Muscle layer of colon (tissue), 2 donors: ENCODE measurements at regions not wholly inside any gene's neighbourhood (a gene's known extent, or its start where the extent isn't known, plus 50 kb on each side); places are given as distances from the start of the nearest gene placed in this dataset.
A peak's percentile ranks its signal among the peaks of the same experiment; 100 is the strongest.

Source experiments
- H3K27ac ChIP-seq: one replicate; pipeline ENCODE4 v1.7.0; 2013; ENCODE audit warnings: low read depth, mild to moderate bottlenecking, low read length, moderate library complexity
- H3K27me3 ChIP-seq, 2 donors: one replicate each; pipeline ENCODE4 v1.7.0; 2013; ENCODE audit warnings: low read length in 2 of 2, mild to moderate bottlenecking in 2 of 2; ENCODE audit not compliant: insufficient read depth in 2 of 2, control insufficient read depth in 1 of 2
- H3K36me3 ChIP-seq: one replicate; pipeline ENCODE4 v1.7.0; 2013; ENCODE audit warnings: mild to moderate bottlenecking, low read length; ENCODE audit not compliant: insufficient read depth
- H3K4me1 ChIP-seq: one replicate; pipeline ENCODE4 v1.7.0; 2013; ENCODE audit warnings: mild to moderate bottlenecking, low read length; ENCODE audit not compliant: insufficient read depth
- H3K4me3 ChIP-seq, 2 donors: one replicate each; pipeline ENCODE4 v1.7.0; 2013; ENCODE audit warnings: low read length in 2 of 2, low read depth in 1 of 2, mild to moderate bottlenecking in 1 of 2, moderate library complexity in 1 of 2
- H3K9ac ChIP-seq: one replicate; pipeline ENCODE4 v1.7.0; 2013; ENCODE audit warnings: low read length
- H3K9me3 ChIP-seq: one replicate; pipeline ENCODE4 v1.7.0; 2013; ENCODE audit warnings: mild to moderate bottlenecking, low read length
- donor health status: abdominal sarcoma.
- donor health status: Adenocarcinoma of cecum.

- no peak overlapping the region for H3K9ac ChIP-seq
- H3K9me3 ChIP-seq: no peaks in the 10 kb centered on the region
- no peak overlapping the region for H3K27ac ChIP-seq
- no peaks in the 10 kb centered on the region for H3K4me1 ChIP-seq
- H3K27me3 ChIP-seq: no peaks in the 10 kb centered on the region
- H3K36me3 ChIP-seq: no peaks in the 10 kb centered on the region
- H3K4me3 ChIP-seq: no peak overlapping the region
Measured at GRCh38 chr4:112876316-112876715, 173.1 kb upstream of the ANK2 start.

GRCh38 chr4:112881842-112882241 is 167.6 kb upstream of the ANK2 start:
- no peak overlapping the region for H3K9ac ChIP-seq
- no peak overlapping the region for H3K4me3 ChIP-seq
- H3K27me3 ChIP-seq: no peaks in the 10 kb centered on the region
- no peaks in the 10 kb centered on the region for H3K4me1 ChIP-seq
- H3K36me3 ChIP-seq: no peaks in the 10 kb centered on the region
- H3K27ac ChIP-seq: no peak overlapping the region
- no peaks in the 10 kb centered on the region for H3K9me3 ChIP-seq

- H3K27ac ChIP-seq: no peak overlapping the region
- H3K4me3 ChIP-seq: no peak overlapping the region
- H3K36me3 ChIP-seq: no peaks in the 10 kb centered on the region
- no peaks in the 10 kb centered on the region for H3K27me3 ChIP-seq
- H3K9ac ChIP-seq: no peak overlapping the region
- H3K9me3 ChIP-seq: no peaks in the 10 kb centered on the region
- H3K4me1 ChIP-seq: no peaks in the 10 kb centered on the region
Measured at GRCh38 chr4:112882286-112882685, 167.2 kb upstream of the ANK2 start.

- no peak overlapping the region for H3K27ac ChIP-seq
- H3K9ac ChIP-seq: no peak overlapping the region
- no peaks in the 10 kb centered on the region for H3K27me3 ChIP-seq
- no peak overlapping the region for H3K4me3 ChIP-seq
- no peaks in the 10 kb centered on the region for H3K36me3 ChIP-seq
- H3K9me3 ChIP-seq: no peaks in the 10 kb centered on the region
- H3K4me1 ChIP-seq: peaks cover 9% of the 10 kb centered on the region
Measured at GRCh38 chr4:112884406-112884805, 165.0 kb upstream of the ANK2 start.

GRCh38 chr4:112885897-112886296 is 163.6 kb upstream of the ANK2 start:
- H3K27me3 ChIP-seq: no peaks in the 10 kb centered on the region
- no peaks in the 10 kb centered on the region for H3K36me3 ChIP-seq
- no peak overlapping the region for H3K9ac ChIP-seq
- H3K27ac ChIP-seq: no peak overlapping the region
- no peaks in the 10 kb centered on the region for H3K9me3 ChIP-seq
- H3K4me1 ChIP-seq: peaks cover 12% of the 10 kb centered on the region
- no peak overlapping the region for H3K4me3 ChIP-seq

- H3K27ac ChIP-seq: no peak overlapping the region
- no peaks in the 10 kb centered on the region for H3K9me3 ChIP-seq
- peaks cover 16% of the 10 kb centered on the region for H3K4me1 ChIP-seq
- H3K9ac ChIP-seq: no peak overlapping the region
- H3K27me3 ChIP-seq: no peaks in the 10 kb centered on the region
- no peaks in the 10 kb centered on the region for H3K36me3 ChIP-seq
- no peak overlapping the region for H3K4me3 ChIP-seq
Measured at GRCh38 chr4:112888622-112889021, 160.8 kb upstream of the ANK2 start.

- peak overlapping the region; percentile 17 to 49 for H3K4me3 ChIP-seq
- H3K9me3 ChIP-seq: no peaks in the 10 kb centered on the region
- no peaks in the 10 kb centered on the region for H3K36me3 ChIP-seq
- peaks cover 16% of the 10 kb centered on the region for H3K4me1 ChIP-seq
- H3K27ac ChIP-seq: peak overlapping the region; percentile 65
- H3K9ac ChIP-seq: no peak overlapping the region
- H3K27me3 ChIP-seq: no peaks in the 10 kb centered on the region
Measured at GRCh38 chr4:112889199-112889598, 160.3 kb upstream of the ANK2 start.

- Histone ChIP-seq H3K9me3 (no peaks in the 10 kb centered on the region), H3K27ac (peak overlapping the region; percentile 65), H3K9ac (peak overlapping the region; percentile 8), H3K4me3 (peak overlapping the region; percentile 17 to 49), H3K36me3 (no peaks in the 10 kb centered on the region), H3K4me1 (peaks cover 16% of the 10 kb centered on the region), H3K27me3 (no peaks in the 10 kb centered on the region)
Measured at GRCh38 chr4:112889619-112890527, 159.6 kb upstream of the ANK2 start.

- Histone ChIP-seq H3K4me1 (peaks cover 27% of the 10 kb centered on the region), H3K27ac (no peak overlapping the region)
Measured at GRCh38 chr4:112894480-112894879, 155.0 kb upstream of the ANK2 start.

GRCh38 chr4:112894951-112895350 is 154.5 kb upstream of the ANK2 start:
- H3K27ac ChIP-seq: no peak overlapping the region
- no peaks in the 10 kb centered on the region for H3K9me3 ChIP-seq
- peaks cover 27% of the 10 kb centered on the region for H3K4me1 ChIP-seq

More at GRCh38 chr4:112894480-112894879, 155.0 kb upstream of the ANK2 start:
- H3K36me3 ChIP-seq: no peaks in the 10 kb centered on the region
- no peak overlapping the region for H3K9ac ChIP-seq
- no peaks in the 10 kb centered on the region for H3K9me3 ChIP-seq
- H3K27me3 ChIP-seq: no peaks in the 10 kb centered on the region
- H3K4me3 ChIP-seq: no peak overlapping the region

GRCh38 chr4:112895811-112896608 is 153.4 kb upstream of the ANK2 start:
- Histone ChIP-seq H3K4me1 (peaks cover 23% of the 10 kb centered on the region), H3K27ac (peak overlapping the region; percentile 70), H3K9me3 (no peaks in the 10 kb centered on the region), H3K9ac (peak overlapping the region; percentile 10), H3K27me3 (no peaks in the 10 kb centered on the region), H3K4me3 (peak overlapping the region in 1 of 2 donors; percentile 47), H3K36me3 (no peaks in the 10 kb centered on the region)

More at GRCh38 chr4:112894951-112895350, 154.5 kb upstream of the ANK2 start:
- H3K9ac ChIP-seq: no peak overlapping the region
- H3K27me3 ChIP-seq: no peaks in the 10 kb centered on the region
- H3K36me3 ChIP-seq: no peaks in the 10 kb centered on the region
- no peak overlapping the region for H3K4me3 ChIP-seq
